GM18909 (cell line): ENCODE measurements at regions not wholly inside any gene's neighbourhood (a gene's known extent, or its start where the extent isn't known, plus 50 kb on each side); places are given as distances from the start of the nearest gene placed in this dataset.

Experiments used
- ATAC-seq: cut with Tn5 transposase; IDR thresholded peaks from one replicate; pipeline ENCODE4 v1.9.1; 2021; ENCODE audit warnings: mild to moderate bottlenecking; ENCODE audit not compliant: unreplicated experiment, poor library complexity

DNA sequence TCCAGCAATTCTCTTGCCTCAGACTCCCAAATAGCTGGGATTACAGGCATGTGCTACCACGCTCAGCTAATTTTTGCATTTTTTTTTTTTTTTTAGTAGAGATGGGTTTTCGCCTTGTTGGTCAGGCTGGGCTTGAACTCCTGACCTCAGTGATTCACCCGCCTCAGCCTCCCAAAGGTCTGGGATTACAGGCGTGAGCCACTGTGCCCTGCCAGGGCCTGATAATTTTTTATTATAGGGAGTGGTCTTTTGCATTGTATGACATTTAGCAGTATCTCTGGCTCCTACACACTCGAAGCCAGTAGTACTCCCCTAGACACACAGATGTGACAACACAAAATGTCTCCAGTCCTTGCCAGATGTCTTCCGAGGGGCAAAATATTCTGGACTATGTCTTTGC is 124.0 kb downstream of the DKK1 start:
- no peak for ATAC-seq

GRCh38 chr10:52440612-52441285 is 126.7 kb downstream of the DKK1 start:
- no peak for ATAC-seq

DNA sequence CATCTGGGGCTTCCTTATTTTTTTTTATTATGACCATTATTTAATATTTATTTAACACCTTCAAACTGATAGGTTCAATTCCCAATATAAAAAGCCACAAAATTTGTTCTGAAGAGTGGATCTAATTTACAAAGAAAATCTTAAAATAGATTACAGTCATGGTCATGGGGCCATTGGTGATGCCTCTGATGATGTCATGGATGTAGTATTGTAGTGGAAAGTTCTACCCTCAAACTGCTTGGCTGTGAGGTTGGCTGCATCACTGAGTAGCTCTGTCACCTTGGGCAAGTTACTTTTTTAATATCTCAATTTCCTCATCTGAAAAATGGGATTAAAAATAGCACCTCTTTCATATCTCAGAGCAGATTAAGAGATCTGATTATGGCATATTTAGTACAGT is 128.5 kb downstream of the DKK1 start:
- ATAC-seq = no peak

DNA sequence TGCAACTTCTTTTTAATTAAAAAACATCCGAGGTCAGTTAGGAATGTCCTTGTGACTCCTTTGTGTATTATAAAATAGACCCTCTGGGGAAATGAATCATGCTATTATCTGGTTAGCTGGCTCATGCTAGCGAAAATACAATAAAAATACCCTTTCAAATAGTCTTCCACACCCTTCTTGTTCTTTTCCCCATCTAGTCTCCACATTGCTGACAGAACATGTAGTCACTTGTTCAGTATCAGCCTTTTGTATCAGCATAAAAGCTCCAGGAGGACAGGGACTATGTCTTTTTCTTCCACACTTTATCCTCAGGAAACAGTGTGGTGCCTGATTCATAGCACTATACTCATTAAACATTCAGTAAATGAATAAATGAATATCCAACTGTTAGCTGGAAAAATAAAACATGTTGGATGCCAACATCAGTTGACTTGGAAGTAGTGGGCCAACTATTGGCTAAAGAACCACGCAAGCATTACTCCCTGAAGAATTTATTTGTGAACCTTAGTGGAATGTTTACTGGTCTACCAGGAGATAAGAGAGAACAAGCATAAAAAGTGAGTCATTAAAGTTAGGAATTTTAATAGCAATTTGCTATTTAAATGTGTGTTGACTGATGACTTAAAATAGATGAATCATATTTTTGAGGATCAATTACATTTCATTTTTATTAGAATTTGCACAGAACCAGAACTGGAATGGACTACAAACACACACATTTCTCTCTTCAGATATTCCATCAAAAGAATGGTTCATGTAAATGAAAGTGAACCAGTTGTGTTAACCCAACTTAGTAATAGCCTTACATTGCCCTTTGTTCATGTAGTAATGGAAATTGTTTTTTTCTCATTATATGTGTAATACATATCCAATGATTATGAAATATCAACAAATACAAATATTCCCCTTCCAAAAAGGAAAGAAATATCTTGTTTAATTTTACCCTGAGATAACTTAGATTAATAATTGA is 129.6 kb downstream of the DKK1 start:
- ATAC-seq = no peak

- ATAC-seq = no peak
These were observed 132.3 kb downstream of the DKK1 start for GRCh38 chr10:52446391-52446790.

- ATAC-seq = no peak
These were observed 133.9 kb downstream of the DKK1 start for GRCh38 chr10:52447931-52448353.

GRCh38 chr10:52450762-52451291 is 136.7 kb downstream of the DKK1 start:
- no peak for ATAC-seq

GRCh38 chr10:52451817-52452216 is 137.7 kb downstream of the DKK1 start:
- ATAC-seq = no peak

DNA sequence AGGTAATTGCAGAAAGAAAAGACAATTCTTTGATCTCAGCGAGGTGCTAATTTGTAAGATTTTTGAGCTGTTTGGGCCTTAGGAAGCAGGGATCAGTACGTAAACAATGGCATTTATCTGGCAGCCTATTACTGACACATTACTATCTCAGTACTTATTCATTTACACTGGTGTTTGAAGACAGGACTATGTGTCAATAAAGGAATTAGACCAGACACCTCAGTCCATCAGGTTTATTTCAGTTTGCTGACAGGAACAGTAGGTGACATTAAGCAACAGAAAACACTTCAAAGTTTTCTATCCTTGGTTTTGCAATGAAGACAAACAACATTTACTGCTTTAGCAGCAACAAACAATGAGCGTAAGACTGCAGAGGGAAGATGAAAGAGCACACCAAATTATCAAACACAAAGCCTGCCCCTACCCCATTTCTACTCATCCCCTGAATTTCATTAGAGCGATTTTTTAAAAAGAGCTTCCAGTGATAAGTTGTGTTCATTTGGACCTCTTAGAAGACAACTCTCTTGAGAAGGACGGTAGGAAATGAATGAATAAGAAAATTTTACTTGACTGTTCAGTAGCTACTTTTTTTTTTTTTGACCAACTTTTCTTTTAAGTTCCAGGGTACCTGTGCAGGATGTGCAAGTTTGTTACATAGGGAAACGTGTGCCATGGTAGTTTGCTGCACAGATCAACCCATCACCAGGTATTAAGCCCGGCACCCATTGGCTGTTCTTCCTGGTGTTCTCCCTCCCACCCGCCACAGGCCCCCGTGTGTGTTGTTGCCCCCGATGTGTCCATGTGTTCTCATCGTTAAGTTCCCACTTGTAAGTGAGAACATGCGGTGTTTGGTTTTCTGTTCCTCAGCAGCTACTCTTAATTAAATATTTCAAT is 138.8 kb downstream of the DKK1 start:
- no peak for ATAC-seq

DNA sequence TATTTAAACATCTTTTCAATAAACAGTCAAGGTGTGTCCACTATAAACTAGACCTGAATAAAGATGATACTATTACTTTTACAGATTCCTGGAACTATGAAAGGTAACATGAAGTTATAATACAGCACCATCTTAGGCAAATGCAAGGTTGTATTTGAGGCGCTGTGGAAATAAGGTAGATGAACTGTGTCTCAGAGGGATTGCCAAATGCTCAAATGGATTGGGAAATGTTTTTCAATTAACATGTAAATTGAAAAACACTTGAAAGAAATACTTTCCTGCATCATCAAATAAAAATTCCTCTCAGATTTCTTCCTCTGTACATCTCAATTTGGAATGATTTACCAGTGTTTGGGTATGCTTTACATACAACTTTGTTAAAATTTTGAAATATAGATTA is 139.4 kb downstream of the DKK1 start:
- ATAC-seq = no peak

- ATAC-seq = no peak
These were observed 140.4 kb downstream of the DKK1 start for GRCh38 chr10:52454491-52454890.

DNA sequence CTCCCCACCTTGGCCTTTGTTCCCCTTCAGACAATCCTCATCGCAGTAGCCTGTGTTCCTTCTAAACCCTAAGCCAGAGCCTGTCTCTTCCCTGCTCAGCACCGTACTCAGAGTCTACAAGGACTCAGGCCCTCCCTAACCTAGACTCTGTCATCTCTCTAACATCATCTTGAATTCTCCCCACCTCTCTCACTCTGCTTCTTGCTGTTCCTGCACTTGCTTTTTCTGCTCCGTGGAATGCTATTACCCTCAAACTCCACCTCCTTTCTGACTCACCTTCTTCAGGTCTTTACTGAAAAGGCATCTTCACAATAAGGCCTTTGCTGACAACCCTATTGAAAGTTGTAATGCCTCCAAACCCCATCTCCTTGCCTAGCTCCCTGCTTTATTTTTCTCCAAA is 141.0 kb downstream of the DKK1 start:
- ATAC-seq = no peak

DNA sequence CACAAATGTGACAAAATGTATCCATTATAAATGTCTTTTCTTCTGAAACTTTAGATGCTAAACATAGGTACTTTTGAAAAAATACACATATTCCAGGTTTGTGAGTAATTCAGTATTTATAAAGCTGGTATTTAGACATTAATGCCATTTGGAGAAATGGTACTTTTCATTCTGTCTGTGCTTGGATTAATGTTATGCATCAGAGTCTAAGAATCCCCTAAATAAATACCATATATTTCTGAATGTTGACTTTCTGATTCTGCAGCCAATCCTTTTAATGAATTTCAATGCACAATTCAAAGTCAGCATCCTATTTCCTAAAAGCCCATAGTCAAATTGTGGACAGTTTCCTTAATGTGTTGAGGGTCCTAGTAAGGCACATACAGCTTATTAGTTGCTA is 145.0 kb downstream of the DKK1 start:
- ATAC-seq = no peak

DNA sequence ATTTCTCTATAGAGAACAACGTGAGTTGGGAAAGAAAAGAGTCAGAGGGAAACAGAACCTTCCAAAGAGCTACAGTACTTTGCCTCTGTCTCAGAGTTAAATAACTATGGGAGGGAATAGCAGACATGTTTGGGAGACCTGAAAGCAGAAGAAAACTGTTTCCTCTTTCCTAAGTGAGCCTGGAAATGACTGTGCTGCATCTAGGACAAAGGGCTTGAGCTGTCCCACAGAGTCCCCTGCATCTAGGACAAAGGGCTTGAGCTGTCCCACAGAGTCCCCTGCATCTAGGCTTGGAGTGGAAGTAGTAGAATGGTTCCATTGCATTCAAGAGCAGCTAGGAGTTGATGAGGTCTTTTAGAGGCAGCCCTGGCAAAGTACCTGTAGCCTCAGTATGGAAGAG is 149.7 kb downstream of the DKK1 start:
- ATAC-seq = no peak

DNA sequence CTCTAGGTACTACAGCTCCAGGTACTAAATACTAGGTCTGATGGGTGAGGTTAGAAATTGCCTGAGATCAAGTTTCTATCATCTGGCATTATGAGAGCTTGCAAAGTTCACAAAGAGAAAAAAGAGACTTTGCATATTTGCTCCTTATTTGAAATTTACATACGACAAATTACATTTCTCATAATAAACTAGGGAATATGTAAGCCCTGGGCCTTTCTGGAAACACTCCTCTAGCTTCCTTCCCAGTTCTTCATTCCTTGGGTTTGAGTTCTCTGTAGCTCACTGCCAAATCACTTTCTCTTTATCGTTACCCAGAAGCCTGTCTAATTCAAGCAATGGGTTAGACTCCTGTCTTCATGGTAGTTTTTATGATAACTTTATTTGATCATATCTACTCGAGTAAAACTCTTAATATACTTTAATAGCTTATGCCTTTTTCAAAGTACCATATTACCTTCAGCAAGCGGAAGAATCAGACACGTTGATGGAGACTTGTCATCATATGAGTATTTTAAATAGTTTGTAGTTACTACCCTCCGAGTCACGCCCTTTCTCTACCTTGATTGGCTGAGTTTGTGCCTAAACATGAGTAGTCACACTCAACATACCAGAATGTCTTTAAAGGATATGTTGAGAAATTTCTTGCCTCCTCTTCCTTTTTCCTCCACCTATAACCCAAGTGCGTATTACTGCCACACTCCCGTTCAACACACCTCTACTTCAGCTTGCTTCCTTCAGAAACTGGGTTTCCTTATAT is 150.5 kb downstream of the DKK1 start:
- no peak for ATAC-seq

- no peak for ATAC-seq
These were observed 151.1 kb downstream of the DKK1 start for GRCh38 chr10:52465202-52465601.

DNA sequence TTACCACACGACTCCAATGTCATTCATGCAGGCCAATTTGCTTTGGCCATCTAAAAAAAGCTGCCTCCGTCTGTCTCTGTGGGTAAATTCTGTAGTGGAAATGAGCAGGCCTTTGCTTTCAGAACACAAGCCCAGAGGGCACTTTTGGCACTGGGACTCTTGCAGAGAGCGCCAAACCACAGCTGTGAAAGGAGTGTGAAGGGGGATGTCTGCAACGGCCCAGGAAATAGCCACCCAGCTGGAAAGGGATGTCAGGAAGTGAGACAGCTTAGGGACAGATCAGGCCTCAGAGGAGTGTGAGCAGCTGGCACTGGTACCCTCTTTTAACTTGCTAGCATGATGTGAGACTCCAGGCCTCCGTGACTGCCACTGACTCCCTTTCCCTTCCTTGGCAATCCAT is 152.4 kb downstream of the DKK1 start:
- ATAC-seq = peak; percentile 64

DNA sequence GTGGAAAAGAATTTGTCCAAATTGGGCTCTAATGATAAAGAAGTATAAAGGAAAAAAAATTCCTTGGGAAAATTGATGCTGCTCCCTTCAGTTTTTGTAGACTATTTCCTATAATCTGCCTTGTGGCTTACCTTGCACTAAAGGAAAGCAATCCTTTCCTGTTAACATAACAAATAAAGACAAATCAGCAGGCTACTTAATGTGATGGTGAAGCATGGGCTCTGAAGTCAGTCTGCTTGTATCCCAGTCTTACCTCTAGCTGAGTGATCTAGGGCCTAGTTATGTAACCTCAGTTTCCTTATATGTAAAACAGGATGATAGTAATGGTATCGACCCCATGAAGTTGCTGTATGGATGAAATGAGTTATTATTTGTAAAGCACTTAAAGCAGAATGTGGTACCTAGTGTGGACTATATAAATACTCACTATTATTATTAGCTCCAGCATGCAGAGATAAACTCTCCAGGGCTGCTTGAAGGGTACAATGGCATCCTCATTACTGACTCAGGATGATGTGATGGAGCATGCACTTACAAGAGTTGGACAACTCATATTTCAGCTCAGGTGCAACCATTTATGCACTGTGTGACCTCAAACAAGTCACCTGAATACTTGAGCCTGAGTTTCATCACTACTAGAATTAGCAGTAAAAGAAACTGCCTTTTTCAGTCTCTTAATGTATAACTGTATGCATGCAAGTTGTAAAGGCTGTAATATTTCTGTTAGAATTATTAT is 156.1 kb downstream of the DKK1 start:
- ATAC-seq = no peak
